ENCODE measurements at regions not wholly inside any gene's neighbourhood (a gene's known extent, or its start where the extent isn't known, plus 50 kb on each side); places are given as distances from the start of the nearest gene placed in this dataset.
"Not testable (repeated sequence)": the region's sequence is repeated elsewhere in the genome, so short reads cannot be mapped to it uniquely, and the experiment has no call there.

GRCh38 chr15:98549741-98550140 lies 98.6 kb upstream of the IGF1R start:
- Histone ChIP-seq H3K36me3 (ENCODE audit: low read length) (no peaks in the 10 kb centered on the region), H3K27ac (ENCODE audit: low read depth, low read length) (no peak overlapping the region), H3F3A (ENCODE audit: insufficient read depth) (no peaks in the 10 kb centered on the region), H4K20me1 (ENCODE audit: low read depth, low read length) (no peaks in the 10 kb centered on the region), H3K4me3 (ENCODE audit: insufficient read depth, low read length, poor library complexity, severe bottlenecking) (no peak overlapping the region), H3K4me2 (ENCODE audit: low read depth, low read length, poor library complexity, severe bottlenecking) (no peak overlapping the region), H3K9ac (ENCODE audit: low read length) (no peak overlapping the region), H2AFZ (ENCODE audit: low read depth, low read length, severe bottlenecking) (no peak overlapping the region), H3K9me2 (replicated peaks; ENCODE audit: insufficient read depth, low read length) (no peaks in the 10 kb centered on the region), H3K27me3 (ENCODE audit: low read length) (no peaks in the 10 kb centered on the region; the same call in 1 of the 2 replicates), H3K9me3 (ENCODE audit: insufficient read depth, low read length) (no peaks in the 10 kb centered on the region), H3K79me2 (ENCODE audit: insufficient read depth, low read length) (no peaks in the 10 kb centered on the region)
- TF ChIP-seq EZH2phosphoT487 (conservative IDR thresholded peaks at IDR 0.05; ENCODE audit: low read length) (no peak), CTCF (IDR thresholded peaks at IDR 0.05; ENCODE audit: insufficient read depth, low read length, poor library complexity, severe bottlenecking) (no peak)

GRCh38 chr15:98550363-98550762 lies 98.0 kb upstream of the IGF1R start:
- not testable (repeated sequence) for H3K27me3 ChIP-seq (ENCODE audit: low read length); H3K36me3 ChIP-seq (ENCODE audit: low read length); H3K9me2 ChIP-seq (replicated peaks; ENCODE audit: insufficient read depth, low read length); H4K20me1 ChIP-seq (ENCODE audit: low read depth, low read length); H3K4me3 ChIP-seq (ENCODE audit: insufficient read depth, low read length, poor library complexity, severe bottlenecking); H3K79me2 ChIP-seq (ENCODE audit: insufficient read depth, low read length); H3F3A ChIP-seq (ENCODE audit: insufficient read depth); H2AFZ ChIP-seq (ENCODE audit: low read depth, low read length, severe bottlenecking); H3K9me3 ChIP-seq (ENCODE audit: insufficient read depth, low read length); H3K4me2 ChIP-seq (ENCODE audit: low read depth, low read length, poor library complexity, severe bottlenecking); H3K9ac ChIP-seq (ENCODE audit: low read length); H3K27ac ChIP-seq (ENCODE audit: low read depth, low read length)

- Histone ChIP-seq H3K36me3 (ENCODE audit: low read length) (no peaks in the 10 kb centered on the region), H4K20me1 (ENCODE audit: low read depth, low read length) (no peaks in the 10 kb centered on the region), H3K27me3 (ENCODE audit: low read length) (no peaks in the 10 kb centered on the region; the same call in 1 of the 2 replicates), H3K9ac (ENCODE audit: low read length) (no peak overlapping the region), H2AFZ (ENCODE audit: low read depth, low read length, severe bottlenecking) (no peak overlapping the region), H3K9me3 (ENCODE audit: insufficient read depth, low read length) (no peaks in the 10 kb centered on the region), H3K27ac (ENCODE audit: low read depth, low read length) (no peak overlapping the region), H3F3A (ENCODE audit: insufficient read depth) (no peaks in the 10 kb centered on the region), H3K9me2 (replicated peaks; ENCODE audit: insufficient read depth, low read length) (no peaks in the 10 kb centered on the region), H3K4me2 (ENCODE audit: low read depth, low read length, poor library complexity, severe bottlenecking) (no peak overlapping the region), H3K79me2 (ENCODE audit: insufficient read depth, low read length) (no peaks in the 10 kb centered on the region), H3K4me3 (ENCODE audit: insufficient read depth, low read length, poor library complexity, severe bottlenecking) (no peak overlapping the region)
- TF ChIP-seq CTCF (IDR thresholded peaks at IDR 0.05; ENCODE audit: insufficient read depth, low read length, poor library complexity, severe bottlenecking) (no peak), EZH2phosphoT487 (conservative IDR thresholded peaks at IDR 0.05; ENCODE audit: low read length) (no peak)
These were observed 96.3 kb upstream of the IGF1R start for GRCh38 chr15:98551936-98552562.

GRCh38 chr15:98554272-98555172 lies 93.8 kb upstream of the IGF1R start:
- H3K9ac ChIP-seq (ENCODE audit: low read length): no peak overlapping the region
- H2AFZ ChIP-seq (ENCODE audit: low read depth, low read length, severe bottlenecking): no peak overlapping the region
- H3K4me3 ChIP-seq (ENCODE audit: insufficient read depth, low read length, poor library complexity, severe bottlenecking): no peak overlapping the region
- H3K36me3 ChIP-seq (ENCODE audit: low read length): no peaks in the 10 kb centered on the region
- H3K27me3 ChIP-seq (ENCODE audit: low read length): no peaks in the 10 kb centered on the region
- H3K27ac ChIP-seq (ENCODE audit: low read depth, low read length): no peak overlapping the region
- TF ChIP-seq CTCF (IDR thresholded peaks at IDR 0.05; ENCODE audit: insufficient read depth, low read length, poor library complexity, severe bottlenecking) (no peak), EZH2phosphoT487 (conservative IDR thresholded peaks at IDR 0.05; ENCODE audit: low read length) (no peak)
- H3K79me2 ChIP-seq (ENCODE audit: insufficient read depth, low read length): no peaks in the 10 kb centered on the region
- H3K4me2 ChIP-seq (ENCODE audit: low read depth, low read length, poor library complexity, severe bottlenecking): no peak overlapping the region
- H4K20me1 ChIP-seq (ENCODE audit: low read depth, low read length): no peaks in the 10 kb centered on the region
- no peaks in the 10 kb centered on the region for H3K9me2 ChIP-seq (replicated peaks; ENCODE audit: insufficient read depth, low read length)
- no peaks in the 10 kb centered on the region for H3F3A ChIP-seq (ENCODE audit: insufficient read depth)
- no peaks in the 10 kb centered on the region for H3K9me3 ChIP-seq (ENCODE audit: insufficient read depth, low read length)
